Activated naive CD8-positive, alpha-beta T cell treated with anti-CD3 and anti-CD28 coated beads for 36 hours (primary cell): ENCODE measurements at regions not wholly inside any gene's neighbourhood (a gene's known extent, or its start where the extent isn't known, plus 50 kb on each side); places are given as distances from the start of the nearest gene placed in this dataset.

Source experiments
- DNase-seq: peaks from one replicate; pipeline ENCODE4 v3.0.0; 2021
- H3K27ac Mint-ChIP-seq: one replicate; pipeline ENCODE4 v1.8.0; 2022; ENCODE audit warnings: mild to moderate bottlenecking, moderate library complexity, mixed read lengths
- H3K27me3 Mint-ChIP-seq: one replicate; pipeline ENCODE4 v1.8.0; 2022; ENCODE audit warnings: mild to moderate bottlenecking, mixed read lengths
- H3K36me3 Mint-ChIP-seq: one replicate; pipeline ENCODE4 v1.8.0; 2021; ENCODE audit warnings: mild to moderate bottlenecking, mixed read lengths
- H3K4me1 Mint-ChIP-seq: one replicate; pipeline ENCODE4 v1.8.0; 2021; ENCODE audit warnings: mixed read lengths
- H3K4me3 Mint-ChIP-seq: one replicate; pipeline ENCODE4 v1.8.0; 2022; ENCODE audit warnings: mild to moderate bottlenecking, moderate library complexity, mixed read lengths
- H3K9me3 Mint-ChIP-seq: one replicate; pipeline ENCODE4 v1.8.0; 2022; ENCODE audit warnings: mixed read lengths

- Mint-ChIP-seq H3K4me1 (peaks cover 3% of the 10 kb centered on the region), H3K9me3 (no peaks in the 10 kb centered on the region), H3K27me3 (peaks cover 25% of the 10 kb centered on the region), H3K36me3 (no peaks in the 10 kb centered on the region), H3K4me3 (no peak overlapping the region), H3K27ac (no peak overlapping the region)
- no peak for DNase-seq
These were observed 214.3 kb downstream of the ARRDC4 start for GRCh38 chr15:98174841-98175240.

GRCh38 chr15:98177966-98178592, 217.6 kb downstream of the ARRDC4 start:
- Mint-ChIP-seq H3K27ac (no peak overlapping the region), H3K9me3 (no peaks in the 10 kb centered on the region), H3K4me1 (peaks cover 3% of the 10 kb centered on the region), H3K36me3 (no peaks in the 10 kb centered on the region), H3K27me3 (peaks cover 31% of the 10 kb centered on the region), H3K4me3 (no peak overlapping the region)
- peak; percentile 11 for DNase-seq

- no peak overlapping the region for H3K27ac Mint-ChIP-seq
These were observed 218.4 kb downstream of the ARRDC4 start for GRCh38 chr15:98178861-98179260.

GRCh38 chr15:98187549-98187948, 227.0 kb downstream of the ARRDC4 start:
- H3K4me3 Mint-ChIP-seq: no peak overlapping the region
- no peak for DNase-seq
- H3K36me3 Mint-ChIP-seq: no peaks in the 10 kb centered on the region
- H3K4me1 Mint-ChIP-seq: no peaks in the 10 kb centered on the region
- peaks cover 3% of the 10 kb centered on the region for H3K27me3 Mint-ChIP-seq
- peaks cover 2% of the 10 kb centered on the region for H3K9me3 Mint-ChIP-seq
- no peak overlapping the region for H3K27ac Mint-ChIP-seq

More at GRCh38 chr15:98178861-98179260, 218.4 kb downstream of the ARRDC4 start:
- Mint-ChIP-seq H3K4me1 (peaks cover 3% of the 10 kb centered on the region), H3K9me3 (no peaks in the 10 kb centered on the region), H3K36me3 (no peaks in the 10 kb centered on the region), H3K27me3 (peaks cover 31% of the 10 kb centered on the region), H3K4me3 (no peak overlapping the region)
- no peak for DNase-seq

- Mint-ChIP-seq H3K27me3 (peaks cover 9% of the 10 kb centered on the region), H3K36me3 (no peaks in the 10 kb centered on the region), H3K4me3 (no peak overlapping the region), H3K9me3 (peaks cover 2% of the 10 kb centered on the region), H3K4me1 (no peaks in the 10 kb centered on the region), H3K27ac (no peak overlapping the region)
- DNase-seq: no peak
These were observed 230.4 kb downstream of the ARRDC4 start for GRCh38 chr15:98190914-98191313.

GRCh38 chr15:98195796-98196195, 235.3 kb downstream of the ARRDC4 start:
- no peak for DNase-seq
- H3K4me1 Mint-ChIP-seq: no peaks in the 10 kb centered on the region

GRCh38 chr15:98196371-98196770, 235.9 kb downstream of the ARRDC4 start:
- Mint-ChIP-seq H3K36me3 (no peaks in the 10 kb centered on the region), H3K27me3 (peaks cover 20% of the 10 kb centered on the region), H3K27ac (no peak overlapping the region), H3K4me1 (no peaks in the 10 kb centered on the region), H3K9me3 (no peaks in the 10 kb centered on the region), H3K4me3 (no peak overlapping the region)
- no peak for DNase-seq

More at GRCh38 chr15:98195796-98196195, 235.3 kb downstream of the ARRDC4 start:
- Mint-ChIP-seq H3K27ac (no peak overlapping the region), H3K9me3 (no peaks in the 10 kb centered on the region), H3K4me3 (no peak overlapping the region), H3K27me3 (peaks cover 16% of the 10 kb centered on the region), H3K36me3 (no peaks in the 10 kb centered on the region)

GRCh38 chr15:98202256-98202655, 241.8 kb downstream of the ARRDC4 start:
- DNase-seq: no peak
- Mint-ChIP-seq H3K36me3 (no peaks in the 10 kb centered on the region), H3K4me3 (no peak overlapping the region), H3K9me3 (no peaks in the 10 kb centered on the region), H3K27ac (no peak overlapping the region), H3K4me1 (no peaks in the 10 kb centered on the region), H3K27me3 (peaks cover 15% of the 10 kb centered on the region)

GRCh38 chr15:98203872-98204660, 243.6 kb downstream of the ARRDC4 start:
- H3K4me1 Mint-ChIP-seq: no peaks in the 10 kb centered on the region
- no peaks in the 10 kb centered on the region for H3K36me3 Mint-ChIP-seq
- H3K4me3 Mint-ChIP-seq: no peak overlapping the region
- H3K27ac Mint-ChIP-seq: no peak overlapping the region
- H3K9me3 Mint-ChIP-seq: no peaks in the 10 kb centered on the region
- peaks cover 15% of the 10 kb centered on the region for H3K27me3 Mint-ChIP-seq
- DNase-seq: no peak

GRCh38 chr15:98207928-98208327, 247.4 kb downstream of the ARRDC4 start:
- H3K9me3 Mint-ChIP-seq: no peaks in the 10 kb centered on the region
- no peak overlapping the region for H3K4me3 Mint-ChIP-seq
- H3K27ac Mint-ChIP-seq: no peak overlapping the region

GRCh38 chr15:98213346-98213979, 253.0 kb downstream of the ARRDC4 start:
- no peak overlapping the region for H3K4me3 Mint-ChIP-seq

More at GRCh38 chr15:98207928-98208327, 247.4 kb downstream of the ARRDC4 start:
- no peak for DNase-seq
- peaks cover 3% of the 10 kb centered on the region for H3K27me3 Mint-ChIP-seq
- no peaks in the 10 kb centered on the region for H3K4me1 Mint-ChIP-seq
- H3K36me3 Mint-ChIP-seq: no peaks in the 10 kb centered on the region

GRCh38 chr15:98216166-98216565, 255.7 kb downstream of the ARRDC4 start:
- Mint-ChIP-seq H3K27me3 (no peaks in the 10 kb centered on the region), H3K27ac (no peak overlapping the region), H3K4me3 (no peak overlapping the region), H3K9me3 (no peaks in the 10 kb centered on the region), H3K4me1 (no peaks in the 10 kb centered on the region), H3K36me3 (no peaks in the 10 kb centered on the region)
- no peak for DNase-seq

More at GRCh38 chr15:98213346-98213979, 253.0 kb downstream of the ARRDC4 start:
- H3K27ac Mint-ChIP-seq: no peak overlapping the region
- no peaks in the 10 kb centered on the region for H3K36me3 Mint-ChIP-seq
- H3K4me1 Mint-ChIP-seq: no peaks in the 10 kb centered on the region
- H3K27me3 Mint-ChIP-seq: peaks cover 3% of the 10 kb centered on the region
- DNase-seq: no peak
- no peaks in the 10 kb centered on the region for H3K9me3 Mint-ChIP-seq

- H3K36me3 Mint-ChIP-seq: no peaks in the 10 kb centered on the region
- H3K9me3 Mint-ChIP-seq: no peaks in the 10 kb centered on the region
- H3K4me3 Mint-ChIP-seq: no peak overlapping the region
- DNase-seq: no peak
- H3K27ac Mint-ChIP-seq: no peak overlapping the region
- H3K4me1 Mint-ChIP-seq: no peaks in the 10 kb centered on the region
- no peaks in the 10 kb centered on the region for H3K27me3 Mint-ChIP-seq
These were observed 256.9 kb downstream of the ARRDC4 start for GRCh38 chr15:98217356-98217755.

- DNase-seq: no peak
- Mint-ChIP-seq H3K4me3 (no peak overlapping the region), H3K4me1 (no peaks in the 10 kb centered on the region), H3K36me3 (no peaks in the 10 kb centered on the region), H3K9me3 (no peaks in the 10 kb centered on the region), H3K27me3 (peaks cover 4% of the 10 kb centered on the region), H3K27ac (no peak overlapping the region)
These were observed 260.6 kb downstream of the ARRDC4 start for GRCh38 chr15:98221144-98221543.

GRCh38 chr15:98221577-98221976, 261.1 kb downstream of the ARRDC4 start:
- Mint-ChIP-seq H3K27ac (no peak overlapping the region), H3K4me3 (no peak overlapping the region), H3K4me1 (no peaks in the 10 kb centered on the region), H3K9me3 (no peaks in the 10 kb centered on the region), H3K27me3 (peaks cover 4% of the 10 kb centered on the region), H3K36me3 (no peaks in the 10 kb centered on the region)
- DNase-seq: no peak
